HG03175 (cell line): ENCODE measurements at regions not wholly inside any gene's neighbourhood (a gene's known extent, or its start where the extent isn't known, plus 50 kb on each side); places are given as distances from the start of the nearest gene placed in this dataset.
"Not testable (repeated sequence)": the region's sequence is repeated elsewhere in the genome, so short reads cannot be mapped to it uniquely, and the experiment has no call there.

ENCODE experiments used
- ATAC-seq: cut with Tn5 transposase; IDR thresholded peaks from one replicate; pipeline ENCODE4 v1.9.1; 2021; ENCODE audit warnings: mild to moderate bottlenecking, moderate library complexity; ENCODE audit not compliant: unreplicated experiment

- no peak for ATAC-seq
Measured at GRCh38 chr9:75197561-75197960, 109.2 kb downstream of the OSTF1 start.

GRCh38 chr9:75198436-75198835 lies 110.1 kb downstream of the OSTF1 start:
- ATAC-seq, result no peak

- peak; percentile 65 for ATAC-seq
Measured at GRCh38 chr9:75200892-75201470, 112.7 kb downstream of the OSTF1 start.

GRCh38 chr9:75201480-75202209 lies 113.3 kb downstream of the OSTF1 start:
- no peak for ATAC-seq

- ATAC-seq, result not testable (repeated sequence)
Measured at GRCh38 chr9:75207997-75208396, 119.7 kb downstream of the OSTF1 start.

GRCh38 chr9:75210215-75210614 lies 121.9 kb downstream of the OSTF1 start:
- no peak for ATAC-seq

GRCh38 chr9:75213765-75214164 lies 125.5 kb downstream of the OSTF1 start:
- ATAC-seq, result no peak

GRCh38 chr9:75226403-75227139 lies 138.3 kb downstream of the OSTF1 start:
- no peak for ATAC-seq

GRCh38 chr9:75228893-75229292 lies 140.6 kb downstream of the OSTF1 start:
- ATAC-seq, result no peak

GRCh38 chr9:75229605-75230332 lies 141.5 kb downstream of the OSTF1 start:
- no peak for ATAC-seq

- no peak for ATAC-seq
Measured at GRCh38 chr9:75230469-75230868, 142.2 kb downstream of the OSTF1 start.

GRCh38 chr9:75231167-75231566 lies 142.9 kb downstream of the OSTF1 start:
- no peak for ATAC-seq

GRCh38 chr9:75233011-75233410 lies 144.7 kb downstream of the OSTF1 start:
- no peak for ATAC-seq

GRCh38 chr9:75235632-75236031 lies 147.3 kb downstream of the OSTF1 start:
- ATAC-seq, result no peak

GRCh38 chr9:75238311-75238976 lies 150.1 kb downstream of the OSTF1 start:
- ATAC-seq, result peak; percentile 92

- no peak for ATAC-seq
Measured at GRCh38 chr9:75239176-75239575, 150.9 kb downstream of the OSTF1 start.

GRCh38 chr9:75242426-75242825 lies 154.1 kb downstream of the OSTF1 start:
- ATAC-seq, result no peak

- no peak for ATAC-seq
Measured at GRCh38 chr9:75246949-75247348, 158.6 kb downstream of the OSTF1 start.

GRCh38 chr9:75265525-75265972 lies 177.2 kb downstream of the OSTF1 start:
- peak; percentile 85 for ATAC-seq

GRCh38 chr9:75269197-75269596 lies 180.9 kb downstream of the OSTF1 start:
- no peak for ATAC-seq

GRCh38 chr9:75273055-75273454 lies 184.7 kb downstream of the OSTF1 start:
- not testable (repeated sequence) for ATAC-seq
